ENCODE measurements at regions not wholly inside any gene's neighbourhood (a gene's known extent, or its start where the extent isn't known, plus 50 kb on each side); places are given as distances from the start of the nearest gene placed in this dataset.

GRCh38 chr3:135596563-135596962 lies 369.0 kb upstream of the PPP2R3A start:
- TF ChIP-seq CTCF (IDR thresholded peaks at IDR 0.05; ENCODE audit: low read depth, low read length): no peak
- TF ChIP-seq EZH2phosphoT487 (IDR thresholded peaks at IDR 0.05; ENCODE audit: low read depth): no peak
